Right lobe of liver (tissue), 6 donors: ENCODE measurements at regions not wholly inside any gene's neighbourhood (a gene's known extent, or its start where the extent isn't known, plus 50 kb on each side); places are given as distances from the start of the nearest gene placed in this dataset.

Source experiments
- ATAC-seq, 4 donors: fragments of 200-7000 bp; cut with Tn5 transposase; one replicate each; pipeline ENCODE4 v1.9.1; 2020; ENCODE audit warnings: mild to moderate bottlenecking in 4 of 4, moderate library complexity in 4 of 4
- DNase-seq, 3 donors: peaks; one replicate each; pipeline ENCODE4 v3.0.0-alpha.2; 2020
- H3K27ac ChIP-seq, 3 donors: fragments of 200-600 bp; one replicate each; pipeline ENCODE4 v1.8.0; 2022
- H3K27me3 ChIP-seq, 2 donors: fragments of 200-600 bp; one replicate each; pipeline ENCODE4 v1.8.0; 2022
- H3K36me3 ChIP-seq, 4 donors: fragments of 200-600 bp; sonication (generic) in 1 of 4; one replicate each; pipeline versions ENCODE4 v1.5.1 to v1.8.0; 2017 to 2022; ENCODE audit warnings: control low read depth in 1 of 4
- H3K4me1 ChIP-seq, 4 donors: fragments of 200-600 bp; sonication (generic) in 1 of 4; one replicate each; pipeline versions ENCODE4 v1.5.1 to v1.8.0; 2017 to 2022; ENCODE audit warnings: control low read depth in 1 of 4
- H3K4me3 ChIP-seq, 3 donors: fragments of 200-600 bp; one replicate each; pipeline ENCODE4 v1.8.0; 2022
- H3K9me3 ChIP-seq, 4 donors: fragments of 200-600 bp; sonication (generic) in 1 of 4; one replicate each; pipeline versions ENCODE4 v1.5.1 to v1.8.0; 2017 to 2022; ENCODE audit warnings: control low read depth in 1 of 4
- CTCF ChIP-seq, 4 donors: fragments of 200-600 bp in 3 of 4; fragments of 450-650 bp in 1 of 4; IDR thresholded peaks; one replicate each; pipeline versions ENCODE4 v1.5.1 to v1.8.0; 2016 to 2022; ENCODE audit warnings: antibody characterized with exemption in 4 of 4, mild to moderate bottlenecking in 2 of 4
- POLR2A ChIP-seq: fragments of 450-650 bp; IDR thresholded peaks from one replicate; pipeline ENCODE4 v1.6.1; 2017; ENCODE audit warnings: antibody characterized with exemption, mild to moderate bottlenecking
- WGBS: methylation state at CpG from one replicate; pipeline ENCODE4 v1.1.6; 2018; ENCODE audit warnings: low coverage, low lambda C conversion rate; ENCODE audit not compliant: insufficient coverage; ENCODE audit errors: missing lambda C conversion rate; 5-methylcytosine and 5-hydroxymethylcytosine counted together
- intact Hi-C, 2 donors: fragments of 100-400 bp; cut with DNase I; formaldehyde crosslinking; loops; one replicate each; pipeline versions ENCODE4 v1.11.2 to v1.14.1; 2022
- donor health status: DM: no; HTN: yes; CAD: no.
- donor health status: DM: no; HTN: no; CAD: no.
- donor health status: DM: no; HTN: no; CAD: no.
- donor health status: DM: no; HTN: yes; CAD: no.
- donor health status: DM: no; HTN: yes; CAD: no.

- no peak for DNase-seq
- TF ChIP-seq POLR2A (no peak), CTCF (IDR thresholded peaks at IDR 0.05) (no peak)
- ATAC-seq = no peak
- Histone ChIP-seq H3K27ac (no peak overlapping the region), H3K27me3 (no peaks in the 10 kb centered on the region), H3K4me1 (no peaks in the 10 kb centered on the region), H3K36me3 (no peaks in the 10 kb centered on the region), H3K9me3 (no peaks in the 10 kb centered on the region), H3K4me3 (no peak overlapping the region)
- intact Hi-C loops = no loop called here
- 25% methylated on average over 1 of the region's 1 CpG for WGBS
These were observed 426.3 kb downstream of the NLGN4X start for GRCh38 chrX:5802391-5802790.

GRCh38 chrX:5791721-5792120 lies 436.9 kb downstream of the NLGN4X start:
- Histone ChIP-seq H3K36me3 (no peaks in the 10 kb centered on the region), H3K4me1 (no peaks in the 10 kb centered on the region), H3K4me3 (no peak overlapping the region), H3K27me3 (no peaks in the 10 kb centered on the region), H3K9me3 (no peaks in the 10 kb centered on the region), H3K27ac (no peak overlapping the region)
- DNase-seq (no peak), ATAC-seq (no peak)
- TF ChIP-seq CTCF (IDR thresholded peaks at IDR 0.05) (no peak), POLR2A (no peak)
- WGBS = 63% methylated on average over 4 of the region's 4 CpGs
- intact Hi-C loops = no loop called here

GRCh38 chrX:5788910-5789309 lies 439.8 kb downstream of the NLGN4X start:
- ATAC-seq (no peak), DNase-seq (no peak)
- H3K27ac ChIP-seq = no peak overlapping the region
- H3K4me3 ChIP-seq = no peak overlapping the region
- intact Hi-C loops = no loop called here
- no peaks in the 10 kb centered on the region for H3K4me1 ChIP-seq
- H3K36me3 ChIP-seq = no peaks in the 10 kb centered on the region
- no peaks in the 10 kb centered on the region for H3K9me3 ChIP-seq
- TF ChIP-seq POLR2A (no peak), CTCF (IDR thresholded peaks at IDR 0.05) (no peak)
- WGBS = 26% methylated on average over 4 of the region's 4 CpGs
- no peaks in the 10 kb centered on the region for H3K27me3 ChIP-seq

GRCh38 chrX:5780821-5781220 lies 447.8 kb downstream of the NLGN4X start:
- intact Hi-C loops = no loop called here
- H3K9me3 ChIP-seq = no peaks in the 10 kb centered on the region
- H3K36me3 ChIP-seq = no peaks in the 10 kb centered on the region
- H3K4me3 ChIP-seq = no peak overlapping the region
- no peak overlapping the region for H3K27ac ChIP-seq
- 26% methylated on average over 2 of the region's 2 CpGs for WGBS
- H3K27me3 ChIP-seq = no peaks in the 10 kb centered on the region
- TF ChIP-seq CTCF (IDR thresholded peaks at IDR 0.05) = no peak
- no peak for TF ChIP-seq POLR2A
- ATAC-seq (no peak), DNase-seq (no peak)
- no peaks in the 10 kb centered on the region for H3K4me1 ChIP-seq

- H3K4me3 ChIP-seq = no peak overlapping the region
- DNase-seq = no peak
- no peak overlapping the region for H3K27ac ChIP-seq
- TF ChIP-seq CTCF (IDR thresholded peaks at IDR 0.05) (no peak), POLR2A (no peak)
- H3K9me3 ChIP-seq = no peaks in the 10 kb centered on the region
- H3K36me3 ChIP-seq = no peaks in the 10 kb centered on the region
- no peaks in the 10 kb centered on the region for H3K4me1 ChIP-seq
- peak in 3 of 4 donors; percentile 18 to 42 (median 36) for ATAC-seq
- no peaks in the 10 kb centered on the region for H3K27me3 ChIP-seq
- intact Hi-C loops = no loop called here
- WGBS = 19% methylated on average over 5 of the region's 5 CpGs
These were observed 452.7 kb downstream of the NLGN4X start for GRCh38 chrX:5775846-5776430.
